IMR-90 (cell line): ENCODE measurements at regions not wholly inside any gene's neighbourhood (a gene's known extent, or its start where the extent isn't known, plus 50 kb on each side); places are given as distances from the start of the nearest gene placed in this dataset.

Source experiments
- ATAC-seq: fragments of 200-7000 bp; cut with Tn5 transposase; 2 replicates; pipeline ENCODE4 v1.9.1; 2020; ENCODE audit warnings: low read depth, mild to moderate bottlenecking, moderate library complexity
- BruUV-seq: library from RNA; stranded (reverse); fragments of 400-500 nt; replicated peaks from 2 replicates; lab custom pipeline; 2021; lab: Mats Ljungman, UMichigan
- CTCF ChIA-PET: fragments of 300-600 bp; formaldehyde crosslinking; extraction: SDS; loops from one replicate; lab custom pipeline; 2021; ENCODE audit warnings: antibody characterized with exemption; lab: Yijun Ruan, JAX
- POLR2A ChIA-PET: fragments of 300-600 bp; sonication (Branson Sonifier 250); formaldehyde crosslinking; loops from one replicate; lab custom pipeline; 2022; ENCODE audit warnings: antibody characterized with exemption; ENCODE audit not compliant: unreplicated experiment; lab: Charles Lee
- DNase-seq: peaks from one replicate; pipeline ENCODE4 v3.0.0; 2013
- H2AFZ ChIP-seq: replicated peaks from 2 replicates; pipeline ENCODE3; 2013; ENCODE audit warnings: low read length, mild to moderate bottlenecking; ENCODE audit not compliant: poor library complexity
- H2AK5ac ChIP-seq: 2 replicates; pipeline ENCODE4 v1.6.1; 2013; ENCODE audit warnings: low read depth, low read length, inconsistent platforms
- H2AK9ac ChIP-seq: replicated peaks from 2 replicates; pipeline ENCODE3; 2013; ENCODE audit warnings: mild to moderate bottlenecking, low read depth, low read length, moderate library complexity; ENCODE audit not compliant: poor library complexity
- H2BK120ac ChIP-seq: 2 replicates; pipeline ENCODE4 v1.6.1; 2013; ENCODE audit warnings: low read depth, low read length, inconsistent platforms
- H2BK15ac ChIP-seq: 3 replicates; pipeline ENCODE4 v1.6.1; 2013; ENCODE audit warnings: low read depth, low read length, inconsistent platforms
- H2BK20ac ChIP-seq: 2 replicates; pipeline ENCODE4 v1.6.1; 2013; ENCODE audit warnings: low read depth, mild to moderate bottlenecking, inconsistent platforms, low read length, moderate library complexity
- H2BK5ac ChIP-seq: 2 replicates; pipeline ENCODE4 v1.6.1; 2013; ENCODE audit warnings: mild to moderate bottlenecking, low read depth, low read length, inconsistent platforms; ENCODE audit not compliant: poor library complexity, severe bottlenecking
- H3K14ac ChIP-seq: replicated peaks from 2 replicates; pipeline ENCODE4 v1.6.1; 2013; ENCODE audit warnings: low read depth, low read length, inconsistent platforms
- H3K18ac ChIP-seq: 2 replicates; pipeline ENCODE4 v1.6.1; 2013; ENCODE audit warnings: low read depth, low read length, control low read depth
- H3K23ac ChIP-seq: 2 replicates; pipeline ENCODE4 v1.6.1; 2013; ENCODE audit warnings: low read depth, low read length, inconsistent platforms
- H3K27ac ChIP-seq: 2 replicates; pipeline ENCODE4 v1.5.1; 2013; ENCODE audit warnings: mild to moderate bottlenecking, control low read depth, low read length; ENCODE audit not compliant: insufficient read depth
- H3K27me3 ChIP-seq: 2 replicates; pipeline ENCODE4 v1.6.1; 2013; ENCODE audit warnings: low read length; ENCODE audit not compliant: control insufficient read depth, insufficient read depth
- H3K36me3 ChIP-seq: 2 replicates; pipeline ENCODE4 v1.6.1; 2013; ENCODE audit warnings: low read length, mixed read lengths; ENCODE audit not compliant: control insufficient read depth, insufficient read depth
- H3K4ac ChIP-seq: 2 replicates; pipeline ENCODE4 v1.6.1; 2013; ENCODE audit warnings: low read depth, low read length, inconsistent platforms
- H3K4me1 ChIP-seq: 2 replicates; pipeline ENCODE4 v1.6.1; 2013; ENCODE audit warnings: low read length, mixed read lengths; ENCODE audit not compliant: control insufficient read depth, insufficient read depth
- H3K4me2 ChIP-seq: 2 replicates; pipeline ENCODE4 v1.6.1; 2013; ENCODE audit warnings: low read depth, mild to moderate bottlenecking, control low read depth, low read length, moderate library complexity
- H3K4me3 ChIP-seq: 2 replicates; pipeline ENCODE4 v1.5.1; 2013; ENCODE audit warnings: low read depth, mild to moderate bottlenecking, control low read depth, low read length, moderate library complexity; ENCODE audit not compliant: insufficient read depth
- H3K56ac ChIP-seq: 2 replicates; pipeline ENCODE4 v1.6.1; 2013; ENCODE audit warnings: low read length, inconsistent platforms; ENCODE audit not compliant: insufficient read depth; ENCODE audit errors: extremely low read depth
- H3K79me1 ChIP-seq, 2 experiments: 2 replicates each; pipeline ENCODE4 v1.6.1; 2013; ENCODE audit warnings: low read length in 2 of 2, inconsistent platforms in 1 of 2, low read depth in 1 of 2
- H3K9ac ChIP-seq: 2 replicates; pipeline ENCODE4 v1.6.1; 2013; ENCODE audit warnings: low read depth, low read length, control low read depth
- H3K9me1 ChIP-seq: 2 replicates; pipeline ENCODE4 v1.6.1; 2013; ENCODE audit warnings: low read length, inconsistent platforms; ENCODE audit not compliant: insufficient read depth
- H3K9me3 ChIP-seq: 2 replicates; pipeline ENCODE4 v1.6.1; 2013; ENCODE audit warnings: low read length; ENCODE audit not compliant: control insufficient read depth, insufficient read depth
- H4K20me1 ChIP-seq: 2 replicates; pipeline ENCODE4 v1.6.1; 2013; ENCODE audit warnings: low read length, inconsistent platforms; ENCODE audit not compliant: insufficient read depth
- H4K5ac ChIP-seq: 2 replicates; pipeline ENCODE4 v1.6.1; 2013; ENCODE audit warnings: mild to moderate bottlenecking, low read depth, low read length, control low read depth
- H4K8ac ChIP-seq, 2 experiments: 2 replicates each; pipeline ENCODE4 v1.6.1; 2013; ENCODE audit warnings: low read depth in 2 of 2, low read length in 2 of 2, control low read depth in 1 of 2, inconsistent platforms in 1 of 2
- H4K91ac ChIP-seq: 2 replicates; pipeline ENCODE4 v1.6.1; 2013; ENCODE audit warnings: low read depth, low read length, inconsistent platforms; ENCODE audit not compliant: insufficient read depth
- BHLHE40 ChIP-seq: fragments of 150-350 bp; IDR thresholded peaks from 2 replicates; pipeline ENCODE4 v1.6.1; 2016; ENCODE audit warnings: mild to moderate bottlenecking, low read depth, low read length
- CEBPB ChIP-seq: IDR thresholded peaks from 2 replicates; pipeline ENCODE4 v1.6.1; 2012; ENCODE audit warnings: low read depth, low read length, improper control_type of control experiment
- FOS ChIP-seq: fragments of 150-350 bp; IDR thresholded peaks from 2 replicates; pipeline ENCODE4 v1.6.1; 2016; ENCODE audit warnings: low read depth, low read length
- MAFK ChIP-seq: IDR thresholded peaks from 2 replicates; pipeline ENCODE4 v1.6.1; 2012; ENCODE audit warnings: low read depth, low read length, improper control_type of control experiment
- MAZ ChIP-seq: IDR thresholded peaks from 2 replicates; pipeline ENCODE4 v1.6.1; 2012; ENCODE audit warnings: low read depth, mild to moderate bottlenecking, low read length, improper control_type of control experiment, moderate library complexity, borderline replicate concordance
- RFX5 ChIP-seq: IDR thresholded peaks from 2 replicates; pipeline ENCODE4 v1.8.0; 2012; ENCODE audit warnings: low read depth, mild to moderate bottlenecking, low read length, moderate library complexity
- SMC3 ChIP-seq: fragments of 150-350 bp; IDR thresholded peaks from 2 replicates; pipeline ENCODE4 v1.6.1; 2016; ENCODE audit warnings: low read depth, mild to moderate bottlenecking, antibody characterized with exemption, low read length, moderate library complexity
- WGBS, 2 experiments: methylation state at CpG; one replicate each; pipeline versions ENCODE4 v1.1.5 to v1.1.7; 2013; ENCODE audit warnings: missing lambda C conversion rate in 2 of 2; ENCODE audit not compliant: insufficient read length in 1 of 2; ENCODE audit errors: extremely low coverage in 2 of 2; 5-methylcytosine and 5-hydroxymethylcytosine counted together
- dilution Hi-C: fragments of 300-500 bp; cut with HindIII; formaldehyde crosslinking; loops from one replicate; pipeline ENCODE4 v1.14.3; 2018; ENCODE audit warnings: low sequenced_read_pairs; ENCODE audit not compliant: unreplicated experiment
- in situ Hi-C: fragments of 300-500 bp; cut with MboI; formaldehyde crosslinking; loops from 3 replicates; pipeline ENCODE4 v1.14.3; 2019; ENCODE audit warnings: low sequenced_read_pairs, inconsistent platforms, mixed read lengths
- intact Hi-C: fragments of 100-400 bp; cut with micrococcal nuclease; formaldehyde crosslinking; loops from 2 replicates; pipeline ENCODE4 v1.10.0; 2022
- TF ChIP-seq, protein P1 (sequence below): fragments of 150-350 bp; IDR thresholded peaks from 2 replicates; pipeline ENCODE4 v1.6.1; 2017; ENCODE audit warnings: mild to moderate bottlenecking, antibody characterized with exemption, low read length, low read depth
- TF ChIP-seq, protein P2 (sequence below): conservative IDR thresholded peaks from 2 replicates; pipeline ENCODE4 v1.5.1; 2012; ENCODE audit warnings: mild to moderate bottlenecking, low read depth, low read length, improper control_type of control experiment

DNA sequence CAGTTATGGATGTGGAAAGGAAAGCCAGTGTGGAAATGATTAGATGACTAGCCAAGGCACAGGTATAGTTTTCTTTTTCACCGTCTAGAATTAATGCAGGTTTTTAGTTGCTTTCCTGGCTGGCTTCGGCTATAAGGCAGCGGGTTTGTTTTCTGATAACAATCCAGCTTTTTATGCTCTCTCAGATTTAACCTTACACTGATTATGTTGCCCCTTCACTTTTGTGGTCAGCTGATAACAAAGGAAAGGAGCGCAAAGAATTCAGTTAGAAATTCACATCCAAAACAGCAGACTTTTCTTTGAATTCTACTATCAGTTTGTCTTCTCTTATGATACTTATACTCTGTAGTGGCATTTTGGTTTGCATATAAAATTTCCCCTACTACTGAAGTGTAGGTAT, 94.2 kb upstream of the CENPE start:
- no peak overlapping the region for H3K23ac ChIP-seq
- no peaks in the 10 kb centered on the region for H4K20me1 ChIP-seq
- in situ Hi-C loops, result no loop called here
- no peak overlapping the region for H2AFZ ChIP-seq
- H2AK5ac ChIP-seq, result no peak overlapping the region
- no peak overlapping the region for H2AK9ac ChIP-seq
- H2BK5ac ChIP-seq, result no peak overlapping the region
- no peak overlapping the region for H2BK20ac ChIP-seq
- H2BK120ac ChIP-seq, result no peak overlapping the region
- no peak overlapping the region for H4K8ac ChIP-seq
- H3K4me1 ChIP-seq, result no peaks in the 10 kb centered on the region
- no peak overlapping the region for H2BK15ac ChIP-seq
- intact Hi-C loops, result no loop called here
- no peak overlapping the region for H3K14ac ChIP-seq
- CTCF ChIA-PET, result no interaction called here
- H3K27me3 ChIP-seq, result no peaks in the 10 kb centered on the region
- H3K9me3 ChIP-seq, result no peaks in the 10 kb centered on the region; the same call in 1 of the 2 replicates
- H3K4me2 ChIP-seq, result no peak overlapping the region
- POLR2A ChIA-PET, result no interaction called here
- TF ChIP-seq, protein P1, sequence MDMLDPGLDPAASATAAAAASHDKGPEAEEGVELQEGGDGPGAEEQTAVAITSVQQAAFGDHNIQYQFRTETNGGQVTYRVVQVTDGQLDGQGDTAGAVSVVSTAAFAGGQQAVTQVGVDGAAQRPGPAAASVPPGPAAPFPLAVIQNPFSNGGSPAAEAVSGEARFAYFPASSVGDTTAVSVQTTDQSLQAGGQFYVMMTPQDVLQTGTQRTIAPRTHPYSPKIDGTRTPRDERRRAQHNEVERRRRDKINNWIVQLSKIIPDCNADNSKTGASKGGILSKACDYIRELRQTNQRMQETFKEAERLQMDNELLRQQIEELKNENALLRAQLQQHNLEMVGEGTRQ, result no peak
- TF ChIP-seq MAZ, result no peak
- no peak for TF ChIP-seq BHLHE40
- no peak for TF ChIP-seq SMC3
- TF ChIP-seq, protein P2, sequence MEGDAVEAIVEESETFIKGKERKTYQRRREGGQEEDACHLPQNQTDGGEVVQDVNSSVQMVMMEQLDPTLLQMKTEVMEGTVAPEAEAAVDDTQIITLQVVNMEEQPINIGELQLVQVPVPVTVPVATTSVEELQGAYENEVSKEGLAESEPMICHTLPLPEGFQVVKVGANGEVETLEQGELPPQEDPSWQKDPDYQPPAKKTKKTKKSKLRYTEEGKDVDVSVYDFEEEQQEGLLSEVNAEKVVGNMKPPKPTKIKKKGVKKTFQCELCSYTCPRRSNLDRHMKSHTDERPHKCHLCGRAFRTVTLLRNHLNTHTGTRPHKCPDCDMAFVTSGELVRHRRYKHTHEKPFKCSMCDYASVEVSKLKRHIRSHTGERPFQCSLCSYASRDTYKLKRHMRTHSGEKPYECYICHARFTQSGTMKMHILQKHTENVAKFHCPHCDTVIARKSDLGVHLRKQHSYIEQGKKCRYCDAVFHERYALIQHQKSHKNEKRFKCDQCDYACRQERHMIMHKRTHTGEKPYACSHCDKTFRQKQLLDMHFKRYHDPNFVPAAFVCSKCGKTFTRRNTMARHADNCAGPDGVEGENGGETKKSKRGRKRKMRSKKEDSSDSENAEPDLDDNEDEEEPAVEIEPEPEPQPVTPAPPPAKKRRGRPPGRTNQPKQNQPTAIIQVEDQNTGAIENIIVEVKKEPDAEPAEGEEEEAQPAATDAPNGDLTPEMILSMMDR, result no peak
- TF ChIP-seq CEBPB, result no peak
- TF ChIP-seq MAFK, result no peak
- TF ChIP-seq FOS, result no peak
- no peak for TF ChIP-seq RFX5
- no CpG with 5 or more reads among the region's 4 CpGs for WGBS, 2 experiments
- H3K79me1 ChIP-seq, result no peaks in the 10 kb centered on the region
- DNase-seq, result no peak
- H3K36me3 ChIP-seq, result no peaks in the 10 kb centered on the region
- ATAC-seq, result no peak
- dilution Hi-C loops, result no loop called here
- no peak overlapping the region for H4K5ac ChIP-seq
- BruUV-seq, result no TSS peak
- H3K4me3 ChIP-seq, result no peak overlapping the region
- H4K91ac ChIP-seq, result no peak overlapping the region
- no peak overlapping the region for H3K56ac ChIP-seq
- no peak overlapping the region for H3K9ac ChIP-seq
- no peak overlapping the region for H3K18ac ChIP-seq
- no peak overlapping the region for H3K4ac ChIP-seq
- H3K27ac ChIP-seq, result no peak overlapping the region
- H3K9me1 ChIP-seq, result no peaks in the 10 kb centered on the region
